IMR-90 (cell line): ENCODE measurements at regions not wholly inside any gene's neighbourhood (a gene's known extent, or its start where the extent isn't known, plus 50 kb on each side); places are given as distances from the start of the nearest gene placed in this dataset.

Experiments
- ATAC-seq: fragments of 200-7000 bp; cut with Tn5 transposase; 2 replicates; pipeline ENCODE4 v1.9.1; 2020; ENCODE audit warnings: low read depth, mild to moderate bottlenecking, moderate library complexity
- BruUV-seq: library from RNA; stranded (reverse); fragments of 400-500 nt; replicated peaks from 2 replicates; lab custom pipeline; 2021; lab: Mats Ljungman, UMichigan
- CTCF ChIA-PET: fragments of 300-600 bp; formaldehyde crosslinking; extraction: SDS; loops from one replicate; lab custom pipeline; 2021; ENCODE audit warnings: antibody characterized with exemption; lab: Yijun Ruan, JAX
- POLR2A ChIA-PET: fragments of 300-600 bp; sonication (Branson Sonifier 250); formaldehyde crosslinking; loops from one replicate; lab custom pipeline; 2022; ENCODE audit warnings: antibody characterized with exemption; ENCODE audit not compliant: unreplicated experiment; lab: Charles Lee
- DNase-seq: peaks from one replicate; pipeline ENCODE4 v3.0.0; 2013
- H2AFZ ChIP-seq: replicated peaks from 2 replicates; pipeline ENCODE3; 2013; ENCODE audit warnings: low read length, mild to moderate bottlenecking; ENCODE audit not compliant: poor library complexity
- H2AK5ac ChIP-seq: 2 replicates; pipeline ENCODE4 v1.6.1; 2013; ENCODE audit warnings: low read depth, low read length, inconsistent platforms
- H2AK9ac ChIP-seq: replicated peaks from 2 replicates; pipeline ENCODE3; 2013; ENCODE audit warnings: mild to moderate bottlenecking, low read depth, low read length, moderate library complexity; ENCODE audit not compliant: poor library complexity
- H2BK120ac ChIP-seq: 2 replicates; pipeline ENCODE4 v1.6.1; 2013; ENCODE audit warnings: low read depth, low read length, inconsistent platforms
- H2BK15ac ChIP-seq: 3 replicates; pipeline ENCODE4 v1.6.1; 2013; ENCODE audit warnings: low read depth, low read length, inconsistent platforms
- H2BK20ac ChIP-seq: 2 replicates; pipeline ENCODE4 v1.6.1; 2013; ENCODE audit warnings: low read depth, mild to moderate bottlenecking, inconsistent platforms, low read length, moderate library complexity
- H2BK5ac ChIP-seq: 2 replicates; pipeline ENCODE4 v1.6.1; 2013; ENCODE audit warnings: mild to moderate bottlenecking, low read depth, low read length, inconsistent platforms; ENCODE audit not compliant: poor library complexity, severe bottlenecking
- H3K14ac ChIP-seq: replicated peaks from 2 replicates; pipeline ENCODE4 v1.6.1; 2013; ENCODE audit warnings: low read depth, low read length, inconsistent platforms
- H3K18ac ChIP-seq: 2 replicates; pipeline ENCODE4 v1.6.1; 2013; ENCODE audit warnings: low read depth, low read length, control low read depth
- H3K23ac ChIP-seq: 2 replicates; pipeline ENCODE4 v1.6.1; 2013; ENCODE audit warnings: low read depth, low read length, inconsistent platforms
- H3K27ac ChIP-seq: 2 replicates; pipeline ENCODE4 v1.5.1; 2013; ENCODE audit warnings: mild to moderate bottlenecking, control low read depth, low read length; ENCODE audit not compliant: insufficient read depth
- H3K27me3 ChIP-seq: 2 replicates; pipeline ENCODE4 v1.6.1; 2013; ENCODE audit warnings: low read length; ENCODE audit not compliant: control insufficient read depth, insufficient read depth
- H3K36me3 ChIP-seq: 2 replicates; pipeline ENCODE4 v1.6.1; 2013; ENCODE audit warnings: low read length, mixed read lengths; ENCODE audit not compliant: control insufficient read depth, insufficient read depth
- H3K4ac ChIP-seq: 2 replicates; pipeline ENCODE4 v1.6.1; 2013; ENCODE audit warnings: low read depth, low read length, inconsistent platforms
- H3K4me1 ChIP-seq: 2 replicates; pipeline ENCODE4 v1.6.1; 2013; ENCODE audit warnings: low read length, mixed read lengths; ENCODE audit not compliant: control insufficient read depth, insufficient read depth
- H3K4me2 ChIP-seq: 2 replicates; pipeline ENCODE4 v1.6.1; 2013; ENCODE audit warnings: low read depth, mild to moderate bottlenecking, control low read depth, low read length, moderate library complexity
- H3K4me3 ChIP-seq: 2 replicates; pipeline ENCODE4 v1.5.1; 2013; ENCODE audit warnings: low read depth, mild to moderate bottlenecking, control low read depth, low read length, moderate library complexity; ENCODE audit not compliant: insufficient read depth
- H3K56ac ChIP-seq: 2 replicates; pipeline ENCODE4 v1.6.1; 2013; ENCODE audit warnings: low read length, inconsistent platforms; ENCODE audit not compliant: insufficient read depth; ENCODE audit errors: extremely low read depth
- H3K79me1 ChIP-seq, 2 experiments: 2 replicates each; pipeline ENCODE4 v1.6.1; 2013; ENCODE audit warnings: low read length in 2 of 2, inconsistent platforms in 1 of 2, low read depth in 1 of 2
- H3K9ac ChIP-seq: 2 replicates; pipeline ENCODE4 v1.6.1; 2013; ENCODE audit warnings: low read depth, low read length, control low read depth
- H3K9me1 ChIP-seq: 2 replicates; pipeline ENCODE4 v1.6.1; 2013; ENCODE audit warnings: low read length, inconsistent platforms; ENCODE audit not compliant: insufficient read depth
- H3K9me3 ChIP-seq: 2 replicates; pipeline ENCODE4 v1.6.1; 2013; ENCODE audit warnings: low read length; ENCODE audit not compliant: control insufficient read depth, insufficient read depth
- H4K20me1 ChIP-seq: 2 replicates; pipeline ENCODE4 v1.6.1; 2013; ENCODE audit warnings: low read length, inconsistent platforms; ENCODE audit not compliant: insufficient read depth
- H4K5ac ChIP-seq: 2 replicates; pipeline ENCODE4 v1.6.1; 2013; ENCODE audit warnings: mild to moderate bottlenecking, low read depth, low read length, control low read depth
- H4K8ac ChIP-seq, 2 experiments: 2 replicates each; pipeline ENCODE4 v1.6.1; 2013; ENCODE audit warnings: low read depth in 2 of 2, low read length in 2 of 2, control low read depth in 1 of 2, inconsistent platforms in 1 of 2
- H4K91ac ChIP-seq: 2 replicates; pipeline ENCODE4 v1.6.1; 2013; ENCODE audit warnings: low read depth, low read length, inconsistent platforms; ENCODE audit not compliant: insufficient read depth
- FOS ChIP-seq: fragments of 150-350 bp; IDR thresholded peaks from 2 replicates; pipeline ENCODE4 v1.6.1; 2016; ENCODE audit warnings: low read depth, low read length
- POLR2A ChIP-seq: IDR thresholded peaks from 2 replicates; pipeline ENCODE4 v1.6.1; 2012; ENCODE audit warnings: mild to moderate bottlenecking, low read depth, low read length
- SMC3 ChIP-seq: fragments of 150-350 bp; IDR thresholded peaks from 2 replicates; pipeline ENCODE4 v1.6.1; 2016; ENCODE audit warnings: low read depth, mild to moderate bottlenecking, antibody characterized with exemption, low read length, moderate library complexity
- WGBS, 2 experiments: methylation state at CpG; one replicate each; pipeline versions ENCODE4 v1.1.5 to v1.1.7; 2013; ENCODE audit warnings: missing lambda C conversion rate in 2 of 2; ENCODE audit not compliant: insufficient read length in 1 of 2; ENCODE audit errors: extremely low coverage in 2 of 2; 5-methylcytosine and 5-hydroxymethylcytosine counted together
- dilution Hi-C: fragments of 300-500 bp; cut with HindIII; formaldehyde crosslinking; loops from one replicate; pipeline ENCODE4 v1.14.3; 2018; ENCODE audit warnings: low sequenced_read_pairs; ENCODE audit not compliant: unreplicated experiment
- in situ Hi-C: fragments of 300-500 bp; cut with MboI; formaldehyde crosslinking; loops from 3 replicates; pipeline ENCODE4 v1.14.3; 2019; ENCODE audit warnings: low sequenced_read_pairs, inconsistent platforms, mixed read lengths
- intact Hi-C: fragments of 100-400 bp; cut with micrococcal nuclease; formaldehyde crosslinking; loops from 2 replicates; pipeline ENCODE4 v1.10.0; 2022

- CTCF ChIA-PET, result no interaction called here
- no TSS peak for BruUV-seq
- no peak overlapping the region for H2AFZ ChIP-seq
Measured at GRCh38 chr10:59971915-59972314, 65.6 kb upstream of the CCDC6 start.

More at GRCh38 chr10:59971915-59972314, 65.6 kb upstream of the CCDC6 start:
- H2AK5ac ChIP-seq, result no peak overlapping the region
- H3K9me3 ChIP-seq, result no peaks in the 10 kb centered on the region
- POLR2A ChIA-PET, result no interaction called here
- H4K20me1 ChIP-seq, result no peaks in the 10 kb centered on the region
- H3K27ac ChIP-seq, result no peak overlapping the region
- H3K56ac ChIP-seq, result no peak overlapping the region
- H3K36me3 ChIP-seq, result no peaks in the 10 kb centered on the region
- no peak overlapping the region for H3K23ac ChIP-seq
- H3K14ac ChIP-seq, result no peak overlapping the region
- no peak overlapping the region for H2AK9ac ChIP-seq
- in situ Hi-C loops, result no loop called here
- H4K8ac ChIP-seq, result no peak overlapping the region
- intact Hi-C loops, result no loop called here
- H3K9ac ChIP-seq, result no peak overlapping the region
- dilution Hi-C loops, result no loop called here
- no peak for TF ChIP-seq POLR2A
- no peak for TF ChIP-seq SMC3
- TF ChIP-seq FOS, result no peak
- no peak overlapping the region for H4K91ac ChIP-seq
- no peak overlapping the region for H3K4me2 ChIP-seq
- H3K9me1 ChIP-seq, result no peaks in the 10 kb centered on the region
- no peak overlapping the region for H3K18ac ChIP-seq
- no peaks in the 10 kb centered on the region; the same call in 1 of the 2 replicates for H3K27me3 ChIP-seq
- H4K5ac ChIP-seq, result no peak overlapping the region
- H3K4me1 ChIP-seq, result no peaks in the 10 kb centered on the region
- H2BK20ac ChIP-seq, result no peak overlapping the region
- no peak overlapping the region for H2BK15ac ChIP-seq
- H3K79me1 ChIP-seq, result no peaks in the 10 kb centered on the region
- WGBS, 2 experiments, result 11% methylated on average over 1 of the region's 1 CpG; no CpG with 5 or more reads in 1 of the 2 experiments
- H2BK5ac ChIP-seq, result no peak overlapping the region
- H2BK120ac ChIP-seq, result no peak overlapping the region
- H3K4me3 ChIP-seq, result no peak overlapping the region
- DNase-seq (no peak), ATAC-seq (no peak)
- H3K4ac ChIP-seq, result no peak overlapping the region
